GM23248 (cell line): ENCODE measurements at regions not wholly inside any gene's neighbourhood (a gene's known extent, or its start where the extent isn't known, plus 50 kb on each side); places are given as distances from the start of the nearest gene placed in this dataset. TPM values are rescaled to one million over a fixed set of nuclear protein-coding genes. Genes with fewer than 3 reads are reported as not detected.

Source experiments
- DNase-seq: peaks from one replicate; pipeline ENCODE4 v3.0.0-alpha.2; 2015
- H2AFZ ChIP-seq: fragments of 200-600 bp; sonication (generic); 2 replicates; pipeline ENCODE4 v1.6.1; 2016; ENCODE audit warnings: antibody characterized with exemption
- H3F3A ChIP-seq: fragments of 200-600 bp; sonication (generic); 2 replicates; pipeline ENCODE4 v1.6.1; 2016; ENCODE audit warnings: mild to moderate bottlenecking, antibody characterized with exemption, mixed run types; ENCODE audit not compliant: insufficient read depth
- H3K27ac ChIP-seq: fragments of 200-600 bp; sonication (generic); 2 replicates; pipeline ENCODE4 v1.5.1; 2016; ENCODE audit warnings: mild to moderate bottlenecking
- H3K27me3 ChIP-seq: fragments of 200-600 bp; sonication (generic); replicated peaks from 2 replicates; pipeline ENCODE4 v1.6.1; 2016; ENCODE audit warnings: mild to moderate bottlenecking; ENCODE audit not compliant: insufficient read depth
- H3K36me3 ChIP-seq: fragments of 200-600 bp; sonication (generic); 2 replicates; pipeline ENCODE4 v1.6.1; 2016; ENCODE audit warnings: low read depth, mild to moderate bottlenecking
- H3K4me1 ChIP-seq: fragments of 200-600 bp; sonication (generic); 2 replicates; pipeline ENCODE4 v1.6.1; 2016; ENCODE audit warnings: mild to moderate bottlenecking; ENCODE audit not compliant: insufficient read depth
- H3K4me2 ChIP-seq: fragments of 200-600 bp; sonication (generic); one replicate; pipeline ENCODE4 v1.6.1; 2016; ENCODE audit warnings: mild to moderate bottlenecking; ENCODE audit not compliant: unreplicated experiment
- H3K4me3 ChIP-seq: fragments of 200-600 bp; sonication (generic); 2 replicates; pipeline ENCODE4 v1.5.1; 2016; ENCODE audit warnings: mild to moderate bottlenecking
- H3K79me2 ChIP-seq: fragments of 200-600 bp; sonication (generic); 2 replicates; pipeline ENCODE4 v1.6.1; 2016; ENCODE audit warnings: mild to moderate bottlenecking; ENCODE audit not compliant: insufficient read depth
- H3K9ac ChIP-seq: fragments of 200-600 bp; sonication (generic); 2 replicates; pipeline ENCODE4 v1.6.1; 2016; ENCODE audit warnings: mild to moderate bottlenecking
- H3K9me2 ChIP-seq: fragments of 200-600 bp; sonication (generic); 2 replicates; pipeline ENCODE4 v1.6.1; 2016; ENCODE audit warnings: mixed run types, mild to moderate bottlenecking, moderate library complexity; ENCODE audit not compliant: insufficient read depth
- H3K9me3 ChIP-seq: fragments of 200-600 bp; sonication (generic); one replicate; pipeline ENCODE4 v1.6.1; 2017; ENCODE audit warnings: low read depth
- H4K20me1 ChIP-seq: fragments of 200-600 bp; sonication (generic); 2 replicates; pipeline ENCODE4 v1.6.0; 2016; ENCODE audit not compliant: insufficient read depth
- EZH2 ChIP-seq: fragments of 200-600 bp; sonication (generic); IDR thresholded peaks from 2 replicates; pipeline ENCODE4 v1.6.1; 2018; ENCODE audit warnings: antibody characterized with exemption, mild to moderate bottlenecking; ENCODE audit not compliant: insufficient read depth, poor library complexity, severe bottlenecking
- EZH2phosphoT487 ChIP-seq: fragments of 200-600 bp; sonication (generic); IDR thresholded peaks from 2 replicates; pipeline ENCODE4 v1.6.1; 2018; ENCODE audit warnings: antibody characterized with exemption, moderate library complexity, mild to moderate bottlenecking, low read depth; ENCODE audit not compliant: insufficient read depth
- in situ Hi-C: fragments of 300-500 bp; cut with MboI; formaldehyde crosslinking; loops from 2 replicates; pipeline ENCODE4 v1.15.0; 2020
- small RNA-seq: library from RNA; depleted of rRNA; stranded (forward); fragments of <200 nt; gene quantifications from one replicate; pipeline ENCODE3, GENCODE V24; 2014; ENCODE audit warnings: low read depth, low replicate concordance

DNA sequence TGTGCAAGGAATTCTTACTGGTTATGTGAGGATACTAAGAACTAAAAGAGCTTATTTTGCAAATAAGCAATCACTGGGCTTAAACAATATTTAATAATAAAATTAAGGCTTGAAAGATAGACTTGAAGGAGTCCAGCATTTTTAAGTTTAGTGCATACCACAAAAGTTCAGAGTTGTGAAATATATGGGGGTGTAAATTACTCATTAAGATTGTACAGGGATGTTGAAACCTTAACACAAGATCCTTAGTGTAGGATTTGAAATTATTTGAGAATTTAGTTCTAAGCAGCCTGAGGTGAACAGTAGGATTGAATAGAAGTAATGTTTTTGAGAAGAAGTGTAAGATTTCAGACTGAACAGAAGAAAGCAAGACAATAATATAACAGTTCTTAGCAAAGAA lies 195.8 kb upstream of the RBMY1B start:
- no peaks in the 10 kb centered on the region for H3K9me3 ChIP-seq
- no peak overlapping the region for H3K4me3 ChIP-seq
- no peak overlapping the region for H2AFZ ChIP-seq
- no peak for DNase-seq
- no peak overlapping the region for H3K27ac ChIP-seq
- H3K36me3 ChIP-seq = no peaks in the 10 kb centered on the region
- in situ Hi-C loops = no loop called here
- H3K79me2 ChIP-seq = no peaks in the 10 kb centered on the region
- H3K9ac ChIP-seq = no peak overlapping the region
- H4K20me1 ChIP-seq = no peaks in the 10 kb centered on the region
- no peak for TF ChIP-seq EZH2phosphoT487
- no peak for TF ChIP-seq EZH2
- H3F3A ChIP-seq = no peaks in the 10 kb centered on the region
- no peaks in the 10 kb centered on the region for H3K4me1 ChIP-seq
- H3K4me2 ChIP-seq = no peak overlapping the region
- H3K27me3 ChIP-seq = no peaks in the 10 kb centered on the region
- H3K9me2 ChIP-seq = no peaks in the 10 kb centered on the region

Small RNAs in the stretch of these regions (small RNA-seq; reads per million reads assigned to genes)
- not detected for gene TMEM167AP1
